H4 (cell line): ENCODE measurements at regions not wholly inside any gene's neighbourhood (a gene's known extent, or its start where the extent isn't known, plus 50 kb on each side); places are given as distances from the start of the nearest gene placed in this dataset.
"Not testable (repeated sequence)": the region's sequence is repeated elsewhere in the genome, so short reads cannot be mapped to it uniquely, and the experiment has no call there.

Experiments
- DNase-seq: peaks from one replicate; pipeline ENCODE4 v3.0.0-alpha.2; 2015; ENCODE audit warnings: low spot score

DNA sequence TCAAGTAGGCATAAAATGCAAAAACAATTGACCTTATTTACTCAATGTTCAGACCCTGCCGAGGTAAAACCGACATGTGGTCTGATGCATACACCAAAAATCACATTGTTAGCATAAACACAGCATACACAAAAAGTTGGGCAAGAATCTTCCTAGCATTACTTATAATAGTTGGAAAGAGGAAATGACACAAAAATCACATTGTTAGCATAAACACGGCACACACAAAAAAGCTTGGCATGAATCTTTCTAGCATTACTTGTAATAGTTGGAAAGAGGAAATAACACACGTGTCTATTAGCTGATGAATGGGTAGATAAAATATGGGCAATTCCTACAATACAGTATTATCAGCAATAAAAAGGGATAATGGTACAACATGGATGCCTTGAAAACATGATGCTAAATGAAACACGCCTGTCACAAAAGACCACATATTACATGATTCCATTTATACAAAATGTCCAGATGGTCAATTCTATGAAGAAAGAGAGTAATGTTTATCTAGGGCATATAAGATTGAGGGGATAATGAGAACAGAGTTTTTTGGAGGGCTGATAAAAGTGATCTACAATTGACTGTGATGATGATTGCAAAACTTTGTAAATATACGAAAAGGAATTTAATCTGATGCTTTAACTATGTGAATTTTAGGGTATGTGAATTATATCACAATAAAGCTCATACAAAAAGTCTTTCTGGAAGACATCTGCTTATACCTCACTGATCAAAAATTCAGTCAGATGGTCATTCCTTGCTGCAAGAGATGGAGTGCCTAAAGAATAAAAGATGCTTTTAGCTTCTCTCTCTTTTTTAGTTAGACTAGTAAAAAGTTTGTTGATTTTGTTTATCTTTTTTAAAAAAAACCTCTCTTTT is 1019.5 kb upstream of the CITED2 start:
- peak; percentile 3 for DNase-seq

DNA sequence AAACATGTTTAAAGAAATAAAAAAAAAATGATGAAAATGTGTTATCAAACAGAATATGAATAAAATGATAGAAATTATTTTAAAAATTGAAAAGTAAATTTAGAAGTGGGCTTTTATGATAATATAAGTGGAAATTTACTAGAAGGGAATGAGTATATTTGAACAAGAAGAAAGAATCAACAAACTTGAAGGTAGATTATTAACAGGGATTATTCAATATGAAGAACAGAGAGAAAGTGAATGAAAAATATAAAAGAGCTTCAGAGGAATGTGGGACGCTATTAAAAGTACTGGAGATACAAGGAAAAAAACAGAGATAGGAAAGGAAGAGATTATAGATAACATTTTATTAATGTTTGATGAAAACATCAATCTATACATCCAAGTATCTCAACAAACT is 1014.4 kb upstream of the CITED2 start:
- DNase-seq: no peak

DNA sequence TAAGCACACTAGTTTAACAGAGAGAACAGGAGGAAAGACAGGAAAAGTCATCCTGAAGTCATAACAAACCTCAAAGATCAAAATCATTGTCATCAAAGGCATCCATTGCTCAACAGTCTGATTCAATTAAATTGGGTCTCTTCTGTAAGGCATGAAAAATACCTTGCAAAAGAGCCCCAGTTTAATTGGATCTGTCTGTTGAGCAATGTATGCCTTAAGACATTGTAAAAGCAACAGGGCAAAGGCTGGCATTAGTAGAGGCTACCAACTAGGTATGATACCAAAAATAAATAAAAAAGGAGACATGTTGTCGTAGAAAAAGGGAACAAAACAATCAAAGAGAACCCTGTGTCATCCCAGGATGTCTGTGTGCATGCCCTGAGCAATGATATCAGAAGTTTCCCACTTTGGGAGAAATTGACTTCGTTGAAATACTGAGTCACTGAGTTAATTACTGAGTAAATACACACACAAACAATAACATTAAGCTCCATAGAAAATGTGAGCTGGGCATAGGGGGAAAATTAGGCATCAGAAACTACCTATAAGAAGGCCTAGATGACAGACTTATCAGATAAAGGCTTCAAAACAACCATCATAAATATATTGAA is 1013.8 kb upstream of the CITED2 start:
- no peak for DNase-seq

DNA sequence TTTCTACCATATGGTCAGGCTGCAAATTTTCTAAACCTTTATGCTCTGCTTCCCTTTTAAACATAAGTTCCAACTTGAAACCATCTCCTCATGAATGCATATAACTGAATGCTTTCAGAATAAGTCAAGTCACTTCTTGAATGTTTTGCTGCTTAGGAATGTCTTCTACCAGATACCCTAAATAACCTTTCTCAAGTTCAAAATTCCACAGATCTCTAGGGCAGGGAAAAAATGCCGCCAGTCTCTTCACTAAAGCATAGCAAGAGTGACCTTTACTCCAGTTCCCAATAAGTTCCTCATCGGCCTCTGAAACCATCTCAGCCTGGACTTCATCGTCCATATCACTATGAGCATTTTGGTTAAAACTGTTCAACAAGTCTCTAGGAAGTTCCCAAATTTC is 1011.2 kb upstream of the CITED2 start:
- DNase-seq: no peak

DNA sequence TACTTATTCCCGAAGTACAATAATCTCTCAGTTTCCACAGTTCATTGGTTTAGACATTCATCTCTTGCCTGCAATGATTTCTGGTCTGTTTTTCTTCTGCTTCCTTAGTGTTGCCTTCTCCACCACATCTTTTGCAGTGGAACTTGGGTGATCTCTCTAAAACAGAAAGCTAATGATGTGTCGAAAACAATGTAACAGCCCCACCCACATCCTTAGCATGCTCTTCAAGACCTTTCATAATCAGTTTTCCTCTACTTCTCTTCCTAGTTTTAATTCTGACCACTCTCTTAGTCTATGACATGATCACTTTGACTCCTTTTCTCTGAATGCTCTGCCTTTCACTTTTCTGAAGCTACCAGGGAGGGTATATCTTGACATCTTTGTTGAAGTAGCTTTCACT is 1007.9 kb upstream of the CITED2 start:
- no peak for DNase-seq

DNA sequence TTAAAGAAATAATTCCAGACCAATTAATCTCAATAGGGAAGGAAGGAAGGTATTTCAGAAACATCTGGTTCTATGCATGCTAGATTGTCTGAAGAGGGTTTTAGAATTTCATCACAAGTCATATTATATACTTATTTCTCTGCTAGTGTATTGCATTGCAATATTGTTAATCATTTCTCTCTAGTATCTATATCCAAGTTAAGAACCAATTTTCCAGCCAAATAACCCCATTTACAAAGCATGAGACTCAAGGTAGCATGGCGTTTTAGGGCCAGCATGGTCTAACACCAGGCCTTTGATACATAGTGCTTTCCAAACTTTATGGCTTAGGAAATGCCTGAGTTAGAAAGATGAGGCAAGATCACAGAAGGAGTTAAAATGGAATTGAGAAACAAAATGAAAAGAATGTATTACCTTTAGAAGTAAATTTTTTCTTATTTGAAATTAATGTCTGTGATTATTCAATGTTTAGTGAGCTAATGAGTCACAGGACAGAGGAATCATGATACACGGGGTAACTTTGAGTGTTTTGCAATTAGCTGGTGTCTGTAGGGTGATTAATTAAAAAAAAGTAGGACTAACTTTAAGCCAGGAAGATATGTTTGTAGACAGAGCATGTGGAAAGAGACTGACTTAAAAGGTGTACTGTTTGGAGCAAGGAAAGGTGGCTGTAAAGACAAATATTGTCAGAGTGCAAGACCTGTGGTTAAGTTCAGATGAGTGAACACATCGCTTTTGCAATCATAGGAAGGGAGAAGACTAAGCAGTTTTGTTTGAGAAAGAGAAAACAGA is 1006.2 kb upstream of the CITED2 start:
- no peak for DNase-seq

DNA sequence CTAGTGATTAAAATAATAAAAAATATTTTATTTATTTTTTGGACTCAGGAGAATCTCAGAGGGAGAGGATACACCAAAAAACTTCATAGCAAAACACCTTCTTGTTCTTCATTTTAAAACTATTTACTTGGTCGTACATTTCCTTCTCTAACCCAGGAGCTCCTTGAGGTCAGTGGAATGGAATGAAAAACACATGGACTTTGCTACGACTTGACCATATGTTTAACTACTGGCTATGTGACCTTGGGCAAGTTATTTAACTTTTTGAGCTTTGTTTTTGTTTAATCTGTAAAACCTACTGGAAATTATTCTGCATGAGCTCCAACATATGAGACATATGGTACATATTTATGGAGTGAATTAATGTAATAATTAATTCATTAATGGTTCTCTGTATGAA is 1005.5 kb upstream of the CITED2 start:
- no peak for DNase-seq

DNA sequence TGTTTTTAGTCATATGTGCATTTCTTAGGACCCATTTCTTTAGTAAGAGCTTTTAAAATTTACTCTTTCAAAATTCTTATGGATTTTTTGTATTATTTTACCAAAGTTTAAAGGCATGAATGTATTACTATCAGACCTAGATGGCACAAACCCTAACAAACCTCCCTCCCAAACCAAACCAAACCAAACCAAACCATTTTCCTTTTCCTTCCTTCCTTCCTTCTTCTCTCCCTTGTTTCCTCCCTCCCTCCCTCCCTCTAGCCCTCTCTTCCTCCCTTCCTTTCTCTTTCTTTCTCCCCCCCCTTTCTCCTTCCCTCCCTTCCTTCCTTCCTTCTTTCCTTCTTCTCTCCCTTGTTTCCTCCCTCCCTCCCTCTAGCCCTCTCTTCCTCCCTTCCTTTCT is 1001.8 kb upstream of the CITED2 start:
- no peak for DNase-seq

DNA sequence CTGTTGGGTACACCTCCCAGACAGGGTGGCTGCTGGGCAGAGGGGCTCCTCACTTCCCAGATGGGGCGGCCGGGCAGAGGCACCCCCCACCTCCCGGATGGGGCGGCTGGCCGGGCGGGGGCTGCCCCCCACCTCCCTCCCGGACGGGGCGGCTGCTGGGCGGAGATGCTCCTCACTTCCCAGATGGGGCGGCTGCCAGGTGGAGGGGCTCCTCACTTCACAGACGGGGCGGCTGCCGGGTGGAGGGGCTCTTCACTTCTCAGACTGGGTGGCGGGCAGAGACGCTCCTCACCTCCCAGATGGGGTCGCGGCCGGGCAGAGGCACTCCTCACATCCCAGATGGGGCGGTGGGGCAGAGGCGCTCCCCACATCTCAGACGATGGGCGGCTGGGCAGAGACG is 999.3 kb upstream of the CITED2 start:
- DNase-seq: not testable (repeated sequence)

DNA sequence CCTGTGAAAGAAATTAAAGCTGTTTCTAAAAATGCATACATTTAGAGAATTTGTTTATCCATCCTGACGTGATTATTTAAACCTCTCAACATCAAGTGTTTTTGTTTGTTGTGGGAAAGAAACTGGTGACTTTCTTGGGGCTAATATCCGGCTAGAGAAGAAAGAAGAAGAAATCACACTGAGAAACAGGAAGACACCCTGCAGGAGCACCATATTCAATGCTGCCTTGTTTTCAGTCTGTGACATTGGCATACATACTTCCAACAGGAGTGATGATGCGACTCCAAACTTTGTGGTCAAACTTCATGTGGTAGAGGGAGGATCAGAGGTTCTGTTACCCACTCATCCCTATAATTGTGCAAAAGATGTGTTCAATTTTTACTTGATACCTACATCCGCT is 997.6 kb upstream of the CITED2 start:
- no peak for DNase-seq

DNA sequence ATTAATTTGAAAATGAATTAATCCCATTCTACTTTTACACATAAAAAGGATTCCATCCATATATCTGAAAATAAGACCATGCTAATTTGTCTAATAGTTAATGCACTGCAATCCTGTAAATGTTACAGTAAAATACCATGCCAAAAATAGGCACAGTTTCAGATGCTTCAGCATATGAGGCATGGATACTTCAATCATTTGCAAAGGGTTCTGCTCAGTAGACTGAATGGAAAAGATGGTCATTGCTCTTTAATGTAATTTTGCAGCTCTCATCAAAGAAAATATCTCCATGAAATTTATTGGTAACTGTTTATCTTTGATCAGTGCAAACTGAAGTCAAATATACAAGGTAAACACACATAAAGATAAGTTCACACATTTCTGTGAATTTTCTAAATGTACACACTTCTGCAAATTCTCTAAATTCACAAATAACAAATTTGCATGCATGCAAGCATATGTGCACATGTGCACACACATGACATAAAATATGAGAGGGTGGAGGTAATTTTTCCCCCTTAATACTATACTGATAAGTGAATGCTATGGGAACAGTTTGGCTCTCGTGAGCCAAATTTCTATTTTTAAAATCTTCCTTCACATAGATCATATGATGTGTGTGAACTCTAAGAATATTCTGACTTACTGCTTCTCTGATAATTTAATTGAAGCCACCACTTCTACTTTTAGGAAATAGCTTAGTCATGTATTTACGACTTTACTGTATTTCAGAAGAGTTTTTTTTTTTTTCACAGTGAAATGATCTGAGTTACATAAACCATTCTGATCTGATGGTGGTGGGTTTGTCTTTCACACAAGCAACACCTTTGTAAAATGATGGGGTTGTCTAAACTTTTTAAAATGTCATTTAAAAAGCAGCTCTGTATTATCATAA is 996.8 kb upstream of the CITED2 start:
- no peak for DNase-seq

DNA sequence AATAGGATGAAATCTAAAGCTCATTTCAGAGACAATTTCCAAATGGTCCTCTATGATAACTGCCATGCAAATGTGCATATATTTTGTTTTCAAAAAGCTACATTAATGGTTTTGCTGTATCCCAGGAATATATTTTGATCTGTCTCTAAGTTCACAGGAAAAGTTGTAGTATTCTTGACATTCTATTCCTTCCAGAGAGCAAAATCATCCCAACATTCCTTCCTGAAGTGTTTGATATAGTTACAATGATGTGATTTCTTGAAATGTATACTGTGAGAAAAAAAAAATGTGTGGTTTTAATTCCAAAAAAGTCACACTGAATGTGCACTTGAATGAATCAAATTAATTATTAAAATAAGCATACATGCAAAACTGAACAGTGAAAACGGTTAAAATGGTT is 996.0 kb upstream of the CITED2 start:
- no peak for DNase-seq

DNA sequence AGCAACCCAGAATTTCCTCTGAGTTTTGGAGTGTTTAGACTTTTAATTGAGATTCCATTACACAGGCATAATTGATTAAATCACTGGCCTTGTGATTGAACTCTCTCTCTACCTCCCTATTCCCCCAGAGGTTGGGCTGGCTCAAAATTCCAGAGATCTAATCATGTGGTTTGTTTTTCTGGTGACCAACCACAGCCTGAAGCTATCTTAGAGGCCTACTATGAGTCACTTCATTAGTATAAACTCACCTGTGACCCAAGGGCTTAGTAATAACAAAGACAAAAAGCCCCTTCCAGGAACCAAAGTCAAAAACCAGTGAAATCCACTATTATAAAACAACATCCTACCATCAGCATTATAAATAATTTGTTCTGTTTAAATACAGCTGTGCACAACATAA is 992.5 kb upstream of the CITED2 start:
- peak; percentile 79 for DNase-seq

DNA sequence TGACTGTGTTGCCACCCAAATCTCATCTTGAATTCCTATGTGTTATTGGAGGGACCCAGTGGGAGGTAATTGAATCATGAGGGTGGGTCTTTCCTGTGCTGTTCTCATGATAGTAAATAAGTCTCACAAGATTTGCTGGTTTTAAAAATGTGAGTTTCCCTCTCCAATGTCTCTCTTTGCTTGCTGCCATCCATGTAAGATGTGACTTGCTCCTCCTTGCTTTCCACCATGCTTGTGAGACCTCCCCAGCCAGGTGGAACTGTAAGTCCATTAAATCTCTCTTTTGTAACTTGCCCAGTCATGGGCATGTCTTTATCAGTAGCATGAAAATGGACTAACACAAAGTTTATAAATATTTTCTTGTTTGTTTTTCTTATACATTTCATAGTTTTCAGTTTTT is 990.5 kb upstream of the CITED2 start:
- DNase-seq: no peak

DNA sequence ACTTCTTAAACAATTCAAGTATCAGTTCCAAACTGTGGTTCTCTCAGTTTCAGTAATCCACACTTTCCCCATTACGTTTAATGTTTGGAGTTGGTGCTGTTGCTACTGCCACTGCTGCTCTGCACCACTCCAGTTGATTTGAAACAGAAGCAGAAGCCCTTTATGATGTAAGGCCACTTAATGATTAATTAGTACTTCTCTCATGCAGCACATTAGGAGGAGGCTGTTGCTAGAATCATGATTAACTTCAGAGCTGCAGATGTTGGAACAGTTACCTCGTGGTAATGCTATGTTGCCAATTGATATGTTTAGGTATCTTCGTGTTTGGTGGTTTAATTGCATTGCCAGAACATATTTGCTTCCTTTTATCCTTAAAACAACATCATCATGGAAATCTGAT is 986.2 kb upstream of the CITED2 start:
- no peak for DNase-seq

DNA sequence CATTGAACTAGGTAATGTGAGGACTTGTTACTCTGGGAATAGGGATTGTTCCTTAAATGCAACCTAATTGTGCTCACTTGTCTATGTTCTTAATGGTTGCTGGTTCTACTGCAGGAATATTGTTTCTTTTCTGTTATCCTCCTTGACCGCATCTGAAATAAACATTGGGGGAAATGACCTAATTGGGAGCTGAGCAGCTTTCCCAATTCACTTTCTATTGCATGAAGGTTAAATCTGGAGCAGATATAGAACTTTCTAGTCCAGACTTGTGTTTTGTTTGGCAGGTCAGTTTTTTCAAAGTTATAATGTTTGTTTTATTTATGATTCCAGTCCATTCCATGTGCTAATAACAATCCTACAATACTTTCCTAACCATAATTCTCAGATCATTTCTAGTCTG is 981.0 kb upstream of the CITED2 start:
- DNase-seq: peak; percentile 6

DNA sequence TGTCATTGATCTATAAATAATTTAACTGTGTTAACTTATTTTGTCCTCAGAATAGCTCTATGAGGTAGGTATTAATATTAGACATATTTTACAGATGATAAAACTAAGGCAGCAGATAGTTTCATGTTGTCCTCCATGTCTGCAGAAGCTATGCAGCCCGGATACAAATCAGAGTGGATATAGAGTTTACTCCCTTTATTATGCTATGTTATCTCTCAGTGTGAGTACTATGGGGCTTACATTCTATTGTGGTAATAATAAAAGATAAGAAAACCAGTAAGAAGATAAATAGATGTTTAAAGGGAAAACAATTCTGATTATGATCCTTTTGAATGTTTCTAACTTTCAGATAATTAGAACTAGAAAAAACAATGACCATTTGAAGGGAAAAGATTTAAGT is 979.8 kb upstream of the CITED2 start:
- DNase-seq: no peak

DNA sequence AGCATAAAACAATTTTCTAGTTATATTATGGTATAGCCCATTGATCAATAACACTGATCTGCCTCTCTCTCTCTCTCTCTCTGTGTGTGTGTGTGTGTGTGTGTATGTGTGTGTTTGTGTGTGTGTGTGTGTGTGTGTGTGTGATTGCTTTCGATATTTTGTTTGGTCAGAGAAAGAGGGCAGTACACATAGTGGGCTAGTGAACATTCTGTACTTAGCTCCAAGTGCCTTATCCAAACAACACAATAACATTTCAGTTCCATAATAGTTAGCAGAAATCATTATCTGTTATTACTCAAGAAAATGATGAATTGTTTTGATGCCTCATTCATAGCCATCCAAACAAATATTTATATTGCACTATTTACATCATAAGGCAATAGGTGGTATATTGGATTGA is 979.1 kb upstream of the CITED2 start:
- DNase-seq: no peak

DNA sequence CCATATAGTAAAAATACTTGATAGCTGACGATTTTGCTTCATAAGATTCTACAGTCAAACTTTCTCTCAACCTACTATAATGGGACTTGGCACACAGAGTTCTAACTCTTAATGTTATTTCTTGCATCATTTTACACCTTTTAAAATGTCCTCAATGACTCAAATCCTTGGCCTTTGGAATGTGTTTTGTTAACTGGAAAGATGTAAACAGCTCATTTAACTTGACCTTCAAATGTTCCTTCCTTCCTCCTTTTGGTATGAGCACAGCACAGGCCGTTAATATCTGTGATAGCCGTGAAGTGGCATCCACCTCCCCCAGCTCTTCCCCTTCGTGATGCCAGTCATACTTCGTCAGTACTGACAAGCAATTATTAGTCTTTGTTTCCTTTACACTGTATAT is 972.0 kb upstream of the CITED2 start:
- peak; percentile 3 for DNase-seq

DNA sequence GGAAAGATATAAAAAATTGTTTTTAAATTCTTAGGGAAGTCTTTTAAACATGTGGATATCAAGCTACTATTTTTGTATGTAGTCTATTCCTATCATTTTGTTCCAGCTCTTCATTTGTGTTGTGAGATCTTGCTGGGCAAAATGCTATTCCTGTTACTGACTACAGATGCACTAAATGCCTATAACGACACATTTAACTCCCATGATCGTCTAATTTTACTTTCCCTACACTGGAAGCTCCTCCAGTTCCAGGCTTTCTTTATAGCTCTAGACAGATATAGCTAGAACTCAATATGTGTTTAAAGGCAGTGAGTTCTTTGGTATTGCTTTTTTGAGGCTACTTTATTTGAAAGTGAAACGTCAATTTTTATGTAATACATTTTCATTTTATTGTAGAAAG is 971.5 kb upstream of the CITED2 start:
- DNase-seq: no peak

DNA sequence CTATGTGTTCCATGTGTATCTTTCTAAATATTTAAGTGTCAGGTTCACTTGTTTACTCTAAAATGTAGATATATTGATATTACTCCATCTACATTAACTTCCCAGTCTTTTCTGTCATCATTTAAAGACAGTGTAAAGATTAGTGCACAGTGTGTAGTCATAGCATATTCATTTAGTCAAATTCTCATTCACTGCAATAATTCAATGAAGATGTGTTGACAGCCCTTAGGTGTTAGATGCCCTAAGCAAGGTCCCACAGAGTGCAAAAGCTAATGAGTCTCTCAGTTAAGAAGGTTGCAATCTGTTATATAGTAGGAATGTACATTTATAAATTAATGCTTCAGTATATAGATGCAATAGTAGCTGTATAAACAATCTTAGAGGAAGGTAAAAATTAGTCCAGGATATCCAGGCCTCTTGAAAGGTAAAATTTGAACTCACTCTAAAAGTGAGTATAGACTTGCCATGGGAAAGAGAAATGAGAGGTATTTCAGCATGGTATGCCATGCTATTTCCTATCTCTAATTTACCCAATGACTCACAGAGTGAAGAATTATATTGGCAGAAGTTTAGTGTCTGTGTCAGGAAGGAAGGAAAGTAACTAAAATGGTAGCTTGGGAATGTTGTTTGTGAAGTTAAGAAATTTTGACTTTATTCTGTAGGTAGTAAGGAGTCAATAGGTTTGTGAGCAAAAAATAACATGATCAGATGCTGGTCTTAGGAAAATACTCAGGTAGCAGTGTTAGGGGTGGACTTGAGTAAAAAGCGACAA is 969.9 kb upstream of the CITED2 start:
- DNase-seq: no peak
